Limb (tissue), 2 donors: ENCODE measurements at regions not wholly inside any gene's neighbourhood (a gene's known extent, or its start where the extent isn't known, plus 50 kb on each side); places are given as distances from the start of the nearest gene placed in this dataset.
"Not testable (repeated sequence)": the region's sequence is repeated elsewhere in the genome, so short reads cannot be mapped to it uniquely, and the experiment has no call there.

ENCODE experiments used
- DNase-seq, 2 donors: peaks; one replicate each; pipeline ENCODE4 v3.0.0-alpha.2; 2016; ENCODE audit errors: extremely low spot score in 2 of 2

DNA sequence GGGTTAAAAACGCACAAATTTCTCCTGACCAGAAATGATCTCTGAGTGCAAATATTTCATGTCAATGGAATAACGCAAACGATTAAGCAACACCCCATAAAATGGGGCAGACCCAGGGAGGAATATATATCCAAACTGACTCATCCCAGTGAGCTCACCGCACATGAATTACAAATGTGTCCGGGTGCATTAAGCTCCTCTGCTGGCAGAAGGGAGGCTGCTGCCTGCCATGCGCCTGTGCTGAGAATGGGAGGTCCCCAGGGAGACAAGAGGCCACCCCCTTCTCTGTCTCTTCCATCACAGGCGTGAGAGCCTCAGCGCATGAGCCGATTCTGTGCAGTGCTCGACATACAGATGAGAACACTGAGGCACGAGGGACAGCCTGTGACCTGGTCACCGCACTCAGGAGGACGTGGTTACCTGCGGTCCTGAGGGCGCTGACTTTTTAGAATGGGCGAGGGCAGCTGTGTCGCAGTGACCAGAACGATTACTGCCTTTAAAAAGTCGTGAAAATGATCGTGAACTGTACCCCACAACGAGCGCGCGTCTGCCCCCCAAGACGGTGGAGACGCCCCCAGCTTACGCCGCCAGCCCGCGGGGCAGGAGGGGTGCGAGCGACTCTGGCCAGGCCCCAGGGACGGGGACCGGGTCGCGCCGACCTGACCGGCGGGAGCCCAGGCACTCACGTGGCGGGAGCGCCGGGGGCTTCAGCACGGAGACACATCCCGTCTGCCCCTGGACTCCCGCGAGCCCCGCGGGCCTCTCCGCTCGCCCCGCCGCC lies 188.5 kb downstream of the ADRA2C start:
- peak; percentile 21 to 65 for DNase-seq

DNA sequence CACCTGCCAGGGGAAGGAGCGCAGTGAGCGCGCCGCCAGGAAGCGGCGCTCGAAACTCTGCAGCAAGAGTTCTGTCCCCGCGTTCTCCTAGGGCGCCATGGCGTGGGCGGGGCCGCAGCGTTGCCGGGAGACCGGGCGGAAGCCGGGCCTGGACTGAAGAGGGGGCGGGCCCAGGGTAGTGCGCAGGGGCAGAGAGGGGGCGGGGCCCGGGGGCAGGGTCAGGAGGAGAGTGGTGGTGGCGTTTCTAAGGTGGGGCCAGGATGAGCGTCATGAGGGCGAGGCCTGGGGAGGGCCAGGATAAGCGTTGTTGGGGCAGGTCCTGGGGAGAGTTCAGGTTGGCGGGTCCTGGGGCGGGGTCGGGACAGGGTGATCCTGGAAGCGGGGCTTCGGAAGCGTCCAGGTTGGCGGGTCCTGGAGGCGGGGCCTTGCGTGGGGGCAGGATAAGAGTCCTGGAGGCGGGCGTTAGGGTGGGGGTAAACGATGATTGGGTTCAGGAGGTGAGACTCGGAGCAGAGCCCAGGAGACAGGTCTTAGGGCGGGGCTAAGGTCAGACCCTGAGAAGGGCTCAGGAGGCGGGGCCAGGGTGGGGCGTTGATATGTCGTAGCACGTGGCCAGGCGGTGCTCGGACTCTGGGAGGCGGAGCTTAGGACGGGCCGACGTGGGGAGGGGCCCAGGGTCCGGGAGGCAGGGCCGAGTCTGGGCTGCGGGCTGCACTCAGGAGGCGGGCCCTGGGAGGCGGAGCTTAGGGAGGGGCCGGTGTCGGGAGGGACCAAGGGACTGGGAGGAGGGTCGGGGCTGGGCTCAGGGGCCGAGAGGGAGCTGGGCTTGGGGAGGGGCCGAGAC lies 189.4 kb downstream of the ADRA2C start:
- DNase-seq, result peak; percentile 97 to 99

GRCh38 chr4:3956165-3956867 lies 190.1 kb downstream of the ADRA2C start:
- DNase-seq, result not testable (repeated sequence)

- not testable (repeated sequence) for DNase-seq
These were observed 195.0 kb downstream of the ADRA2C start for GRCh38 chr4:3961091-3961672.

GRCh38 chr4:3964572-3965278 lies 198.5 kb downstream of the ADRA2C start:
- DNase-seq, result not testable (repeated sequence)

- not testable (repeated sequence) for DNase-seq
These were observed 201.0 kb downstream of the ADRA2C start for GRCh38 chr4:3967204-3967603.

- DNase-seq, result not testable (repeated sequence)
These were observed 206.4 kb downstream of the ADRA2C start for GRCh38 chr4:3972626-3973025.

DNA sequence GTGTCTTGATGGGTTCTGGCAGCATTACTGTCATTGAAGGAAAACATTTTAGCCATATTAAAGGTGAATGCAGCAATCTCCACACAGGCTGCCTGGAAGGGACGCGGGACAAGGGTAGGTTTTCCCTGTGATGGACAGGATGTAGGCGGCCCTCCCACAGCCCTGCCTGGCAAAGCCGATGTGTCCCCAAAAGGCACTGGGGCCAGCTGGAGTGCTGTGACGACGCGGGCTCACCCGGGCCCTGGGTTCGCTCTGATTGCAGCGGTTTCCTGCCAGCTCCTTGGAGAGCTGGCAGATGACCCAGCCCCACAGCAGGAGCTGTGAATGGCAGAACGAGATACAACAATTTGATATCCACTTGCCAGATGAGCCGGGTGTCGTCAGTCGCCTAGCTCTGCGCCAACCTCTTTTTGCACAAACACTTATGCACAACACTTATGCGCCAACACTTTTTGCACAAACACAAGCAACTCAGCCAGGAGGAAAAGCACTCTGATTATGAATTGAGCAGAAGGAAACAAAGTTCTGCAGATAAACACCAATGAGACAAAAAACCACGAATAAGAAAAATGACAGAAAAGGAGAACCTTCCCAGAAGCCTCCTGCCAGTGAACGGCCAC lies 207.5 kb downstream of the ADRA2C start:
- not testable (repeated sequence) for DNase-seq

DNA sequence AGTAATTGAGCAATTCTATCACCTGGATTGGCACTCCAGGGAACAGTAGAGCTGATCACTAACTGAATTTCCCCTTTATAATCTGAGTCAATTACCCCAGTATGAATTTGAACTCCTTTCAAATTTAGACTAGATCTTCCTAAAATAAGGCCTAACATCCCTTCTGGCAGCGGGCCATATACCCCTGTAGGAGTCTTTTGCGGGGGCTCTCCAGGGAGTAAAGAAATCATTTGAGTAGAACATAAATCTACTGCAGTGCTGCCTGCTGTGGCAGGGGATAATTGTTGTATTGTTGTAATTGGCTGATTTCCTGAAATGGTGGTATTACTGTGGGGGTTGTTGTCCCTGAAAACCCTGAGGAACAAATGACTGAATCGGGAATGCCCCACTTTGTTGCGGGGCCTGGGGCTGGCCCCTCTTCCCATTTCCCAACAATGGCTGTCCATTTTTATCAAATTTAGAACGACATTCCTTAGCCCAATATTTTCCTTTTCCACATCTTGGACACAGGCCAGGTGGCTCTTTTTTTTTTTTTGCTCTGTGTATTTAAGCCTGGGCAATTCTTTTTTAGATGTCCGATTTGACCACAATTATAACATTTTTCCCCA lies 217.4 kb downstream of the ADRA2C start:
- peak in 1 of 2 donors; percentile 34 for DNase-seq

DNA sequence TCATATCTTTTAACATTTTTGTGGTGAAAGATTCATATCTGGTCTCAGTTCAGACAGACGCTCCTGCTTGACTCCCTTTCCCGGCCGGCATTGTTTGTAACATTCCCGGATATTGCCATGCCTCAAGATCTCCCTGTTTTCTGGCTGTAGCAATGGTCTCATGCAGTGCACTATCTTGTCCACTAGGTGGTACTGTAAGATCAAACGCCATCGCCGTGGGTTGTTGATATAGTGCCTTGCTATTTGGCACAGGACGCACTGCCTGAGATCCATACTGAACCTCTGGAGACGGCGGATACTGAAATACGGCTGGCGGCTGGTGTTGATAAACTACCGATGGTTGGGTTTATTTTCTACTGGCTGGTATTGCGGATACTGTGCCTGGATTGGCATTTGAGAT lies 218.6 kb downstream of the ADRA2C start:
- not testable (repeated sequence) for DNase-seq

GRCh38 chr4:3986412-3986811 lies 220.2 kb downstream of the ADRA2C start:
- not testable (repeated sequence) for DNase-seq

DNA sequence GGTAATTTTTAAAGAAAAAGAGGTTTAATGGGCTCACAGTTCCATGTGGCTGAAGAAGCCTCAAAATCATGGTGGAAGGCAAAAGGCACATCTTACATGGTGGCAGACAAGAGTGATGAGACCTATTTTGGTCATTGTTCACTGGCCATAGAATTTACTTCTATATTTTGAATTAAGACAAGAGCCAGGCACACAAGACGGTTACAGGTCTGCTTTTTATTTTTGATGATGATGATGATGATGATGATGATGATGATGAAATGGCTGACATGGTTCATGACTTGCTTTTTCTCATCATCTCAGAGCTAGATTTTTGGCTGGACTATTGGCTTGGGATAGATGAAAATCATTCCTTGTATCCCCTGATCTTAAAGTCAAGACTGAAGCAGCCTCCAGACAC lies 229.3 kb downstream of the OTOP1 start:
- DNase-seq, result not testable (repeated sequence)

DNA sequence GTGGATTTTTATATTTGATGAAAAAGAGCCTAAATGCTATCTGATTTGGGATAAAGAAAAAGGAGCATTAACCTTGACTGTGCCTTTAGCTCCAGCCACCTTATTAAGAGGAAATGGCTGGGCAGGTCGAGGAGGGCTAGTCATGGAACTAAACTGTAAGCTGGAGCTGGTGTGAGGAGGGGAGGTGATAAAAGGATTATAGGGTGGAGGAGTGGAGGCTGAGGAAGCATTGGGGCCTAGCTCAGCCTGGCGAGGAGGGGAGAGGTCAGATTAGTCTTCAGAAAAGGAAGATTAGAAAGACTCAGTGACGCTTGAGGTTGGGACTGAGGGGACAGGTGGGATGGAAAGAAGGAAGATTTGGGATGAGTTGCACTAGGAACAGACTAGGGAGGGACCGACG lies 222.7 kb downstream of the OTOP1 start:
- not testable (repeated sequence) for DNase-seq

DNA sequence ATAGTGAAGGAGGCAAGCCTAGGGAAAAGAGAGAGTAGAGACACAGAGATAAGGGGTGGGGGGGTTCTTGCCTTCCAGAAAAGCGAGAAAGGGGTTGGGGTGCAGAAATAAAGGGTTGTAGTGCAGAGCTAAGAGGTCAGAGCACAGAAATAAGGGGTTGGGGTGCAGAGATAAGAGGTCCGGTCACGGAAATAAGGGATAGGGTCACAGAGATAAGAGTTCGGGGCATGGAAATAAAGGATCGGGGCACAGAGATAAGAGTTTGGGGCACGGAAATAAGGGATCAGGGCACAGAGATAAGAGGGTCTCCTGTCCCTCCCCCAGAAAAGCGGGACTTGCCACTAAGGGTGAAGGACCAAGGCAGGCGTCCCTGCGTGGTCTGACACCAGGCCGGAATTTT lies 222.0 kb downstream of the OTOP1 start:
- DNase-seq, result not testable (repeated sequence)

GRCh38 chr4:4006356-4006755 lies 220.4 kb downstream of the OTOP1 start:
- not testable (repeated sequence) for DNase-seq

DNA sequence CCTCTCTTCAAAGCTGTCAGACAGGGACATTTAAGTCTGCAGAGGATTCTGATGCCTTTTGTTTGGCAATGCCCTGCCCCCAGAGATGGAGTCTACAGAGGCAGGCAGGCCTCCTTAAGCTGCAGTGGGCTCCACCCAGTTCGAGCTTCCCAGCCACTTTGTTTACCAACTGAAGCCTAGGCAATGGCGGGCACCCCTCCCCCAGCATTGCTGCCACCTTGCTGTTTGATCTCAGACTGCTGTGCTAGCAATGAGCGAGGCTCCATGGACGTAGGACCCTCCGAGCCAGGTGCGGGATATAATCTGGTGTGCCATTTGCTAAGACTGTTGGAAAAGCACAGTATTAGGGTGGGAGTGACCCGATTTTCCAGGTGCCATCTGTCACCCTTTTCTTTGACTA lies 207.7 kb downstream of the OTOP1 start:
- not testable (repeated sequence) for DNase-seq

- not testable (repeated sequence) for DNase-seq
These were observed 205.6 kb downstream of the OTOP1 start for GRCh38 chr4:4021161-4021560.

DNA sequence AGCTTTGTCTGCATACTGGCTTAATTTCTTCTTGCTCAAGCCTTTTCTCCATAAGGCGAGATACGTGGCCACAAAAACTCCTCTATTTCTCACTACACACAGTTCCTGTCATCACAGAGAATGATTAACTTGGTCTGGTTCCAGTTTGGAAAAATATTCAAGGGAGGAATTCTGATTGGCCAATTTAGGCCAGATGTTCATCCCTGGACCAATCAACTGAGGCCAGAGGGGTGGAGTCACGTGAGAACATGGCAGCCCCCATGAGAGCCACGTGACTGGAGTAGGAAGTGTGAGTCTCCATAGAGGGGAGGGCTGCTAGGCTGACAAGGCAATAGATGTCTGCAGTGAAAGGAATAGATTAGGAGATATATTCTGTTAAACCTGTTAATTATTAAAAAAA lies 200.0 kb downstream of the OTOP1 start:
- DNase-seq, result not testable (repeated sequence)

- not testable (repeated sequence) for DNase-seq
These were observed 198.0 kb downstream of the OTOP1 start for GRCh38 chr4:4028752-4029151.

DNA sequence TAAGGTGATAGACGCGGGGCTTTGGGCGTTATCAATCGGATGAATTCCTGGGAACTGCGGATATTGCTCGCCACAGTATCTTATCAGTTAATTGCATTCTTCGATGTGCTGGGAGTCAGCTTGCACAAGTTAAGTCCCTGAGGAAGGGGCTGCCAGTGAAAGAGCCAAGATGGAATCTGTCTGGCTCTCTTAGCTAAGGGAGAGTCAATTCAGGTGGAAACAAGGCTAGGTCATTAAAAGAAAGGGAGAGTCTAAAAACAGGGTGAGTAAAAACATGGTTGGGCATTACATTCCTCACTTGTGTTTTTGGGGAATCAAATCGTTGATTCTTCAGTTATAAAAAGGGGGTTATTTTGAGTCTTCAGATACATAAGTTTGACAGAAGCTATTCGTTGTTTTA lies 196.2 kb downstream of the OTOP1 start:
- not testable (repeated sequence) for DNase-seq
